ENCODE measurements at regions not wholly inside any gene's neighbourhood (a gene's known extent, or its start where the extent isn't known, plus 50 kb on each side); places are given as distances from the start of the nearest gene placed in this dataset.

GRCh38 chr20:48538856-48539255 is 288.9 kb downstream of the PREX1 start:
- H3K4me1 ChIP-seq, result no peaks in the 10 kb centered on the region
- peaks cover 0 to 51% of the 10 kb centered on the region in 2 donors for H3K27me3 ChIP-seq
- H3K27ac ChIP-seq, result no peak overlapping the region
- TF ChIP-seq, protein P1, sequence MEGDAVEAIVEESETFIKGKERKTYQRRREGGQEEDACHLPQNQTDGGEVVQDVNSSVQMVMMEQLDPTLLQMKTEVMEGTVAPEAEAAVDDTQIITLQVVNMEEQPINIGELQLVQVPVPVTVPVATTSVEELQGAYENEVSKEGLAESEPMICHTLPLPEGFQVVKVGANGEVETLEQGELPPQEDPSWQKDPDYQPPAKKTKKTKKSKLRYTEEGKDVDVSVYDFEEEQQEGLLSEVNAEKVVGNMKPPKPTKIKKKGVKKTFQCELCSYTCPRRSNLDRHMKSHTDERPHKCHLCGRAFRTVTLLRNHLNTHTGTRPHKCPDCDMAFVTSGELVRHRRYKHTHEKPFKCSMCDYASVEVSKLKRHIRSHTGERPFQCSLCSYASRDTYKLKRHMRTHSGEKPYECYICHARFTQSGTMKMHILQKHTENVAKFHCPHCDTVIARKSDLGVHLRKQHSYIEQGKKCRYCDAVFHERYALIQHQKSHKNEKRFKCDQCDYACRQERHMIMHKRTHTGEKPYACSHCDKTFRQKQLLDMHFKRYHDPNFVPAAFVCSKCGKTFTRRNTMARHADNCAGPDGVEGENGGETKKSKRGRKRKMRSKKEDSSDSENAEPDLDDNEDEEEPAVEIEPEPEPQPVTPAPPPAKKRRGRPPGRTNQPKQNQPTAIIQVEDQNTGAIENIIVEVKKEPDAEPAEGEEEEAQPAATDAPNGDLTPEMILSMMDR (IDR thresholded peaks at IDR 0.05), result no peak
- intact Hi-C loops (cut with DNase I; ENCODE audit: low total_unique reads), result no loop called here
- H3K36me3 ChIP-seq, result no peaks in the 10 kb centered on the region
- no peak for DNase-seq
- no peak overlapping the region for H3K4me3 ChIP-seq
- H3K9me3 ChIP-seq, result no peaks in the 10 kb centered on the region

- no peak overlapping the region for H3K4me3 ChIP-seq
- H3K9me3 ChIP-seq, result no peaks in the 10 kb centered on the region
- H3K4me1 ChIP-seq, result no peaks in the 10 kb centered on the region
- TF ChIP-seq, protein P1 (IDR thresholded peaks at IDR 0.05), result no peak
- intact Hi-C loops (cut with DNase I; ENCODE audit: low total_unique reads), result no loop called here
- H3K36me3 ChIP-seq, result no peaks in the 10 kb centered on the region
- no peak for DNase-seq
- no peak overlapping the region for H3K27ac ChIP-seq
- H3K27me3 ChIP-seq, result peaks cover 0 to 50% of the 10 kb centered on the region in 2 donors
Measured at GRCh38 chr20:48538058-48538825, 289.6 kb downstream of the PREX1 start.

GRCh38 chr20:48536206-48536605 is 291.6 kb downstream of the PREX1 start:
- no peak overlapping the region for H3K27ac ChIP-seq
- H3K4me1 ChIP-seq, result no peaks in the 10 kb centered on the region
- TF ChIP-seq, protein P1 (IDR thresholded peaks at IDR 0.05), result no peak
- no peak for DNase-seq
- intact Hi-C loops (cut with DNase I; ENCODE audit: low total_unique reads), result no loop called here
- no peaks in the 10 kb centered on the region for H3K9me3 ChIP-seq
- H3K36me3 ChIP-seq, result no peaks in the 10 kb centered on the region
- H3K27me3 ChIP-seq, result peaks cover 0 to 32% of the 10 kb centered on the region in 2 donors
- H3K4me3 ChIP-seq, result no peak overlapping the region

GRCh38 chr20:48535556-48535955 is 292.2 kb downstream of the PREX1 start:
- no peak for DNase-seq
- TF ChIP-seq, protein P1 (IDR thresholded peaks at IDR 0.05), result no peak
- Histone ChIP-seq H3K4me3 (no peak overlapping the region), H3K27me3 (peaks cover 0 to 31% of the 10 kb centered on the region in 2 donors), H3K9me3 (no peaks in the 10 kb centered on the region), H3K27ac (no peak overlapping the region), H3K36me3 (no peaks in the 10 kb centered on the region), H3K4me1 (no peaks in the 10 kb centered on the region)
- intact Hi-C loops (cut with DNase I; ENCODE audit: low total_unique reads), result no loop called here

GRCh38 chr20:48532028-48532427 is 295.8 kb downstream of the PREX1 start:
- H3K4me3 ChIP-seq, result no peak overlapping the region
- H3K36me3 ChIP-seq, result no peaks in the 10 kb centered on the region
- no peaks in the 10 kb centered on the region for H3K4me1 ChIP-seq
- TF ChIP-seq, protein P1 (IDR thresholded peaks at IDR 0.05), result no peak
- intact Hi-C loops (cut with DNase I; ENCODE audit: low total_unique reads), result no loop called here
- H3K9me3 ChIP-seq, result no peaks in the 10 kb centered on the region
- no peak overlapping the region for H3K27ac ChIP-seq
- H3K27me3 ChIP-seq, result peaks cover 0 to 42% of the 10 kb centered on the region in 2 donors
- no peak for DNase-seq
